HepG2 (cell line): ENCODE measurements at regions not wholly inside any gene's neighbourhood (a gene's known extent, or its start where the extent isn't known, plus 50 kb on each side); places are given as distances from the start of the nearest gene placed in this dataset.

Experiments
- ATAC-seq: fragments of 200-7000 bp; cut with Tn5 transposase; 3 replicates; pipeline ENCODE4 v1.9.1; 2020; ENCODE audit warnings: mild to moderate bottlenecking, moderate library complexity
- BruUV-seq: library from RNA; stranded (reverse); fragments of 400-500 nt; replicated peaks from 2 replicates; lab custom pipeline; 2021; lab: Mats Ljungman, UMichigan
- CTCF ChIA-PET: fragments of 300-600 bp; formaldehyde crosslinking; extraction: SDS; loops from one replicate; lab custom pipeline; 2021; ENCODE audit warnings: low total read pairs, inconsistent platforms, low intra/inter-chr PET ratio; lab: Yijun Ruan, JAX
- POLR2A ChIA-PET: fragments of 350-600 bp; sonication (Branson Sonifier 250); formaldehyde crosslinking; loops from one replicate; lab custom pipeline; 2020; ENCODE audit warnings: antibody characterized with exemption, inconsistent platforms; lab: Yijun Ruan, JAX
- DNase-seq: peaks from one replicate; pipeline ENCODE4 v3.0.0-alpha.2; 2015; ENCODE audit warnings: low spot score
- FAIRE-seq: peaks from 3 replicates; lab custom pipeline; 2011; peaks lifted over from hg19 to GRCh38; lab: Jason Lieb, UNC
- H2AFZ ChIP-seq: one replicate; pipeline ENCODE4 v1.6.1; 2011; ENCODE audit warnings: low read length, inconsistent platforms
- H3K27ac ChIP-seq: fragments of 300-600 bp; 3 replicates; pipeline ENCODE4 v1.8.0; 2011; ENCODE audit warnings: mixed run types, mild to moderate bottlenecking, mixed read lengths, low read length, inconsistent platforms; ENCODE audit not compliant: insufficient read depth; ENCODE audit errors: extremely low read length
- H3K27me3 ChIP-seq, 2 experiments: fragments of 200-600 bp in 1 of 2; 2 replicates in 1 of 2; 3 replicates in 1 of 2; pipeline versions ENCODE4 v1.6.0 to v1.8.0; 2011; ENCODE audit warnings: low read length in 2 of 2, mild to moderate bottlenecking in 2 of 2, moderate library complexity in 2 of 2, inconsistent platforms in 1 of 2; ENCODE audit not compliant: insufficient read depth in 2 of 2, control insufficient read depth in 1 of 2
- H3K36me3 ChIP-seq, 2 experiments: fragments of 200-600 bp in 1 of 2; replicated peaks in 1 of 2; 2 replicates in 1 of 2; 3 replicates in 1 of 2; pipeline versions ENCODE4 v1.5.1 to v1.8.0; 2011; ENCODE audit warnings: low read length in 2 of 2, inconsistent platforms in 1 of 2; ENCODE audit not compliant: insufficient read depth in 2 of 2, control insufficient read depth in 1 of 2
- H3K4me1 ChIP-seq: 2 replicates; pipeline ENCODE4 v1.5.1; 2012; ENCODE audit warnings: low read length, inconsistent platforms; ENCODE audit not compliant: insufficient read depth
- H3K4me2 ChIP-seq: 2 replicates; pipeline ENCODE4 v1.6.0; 2011; ENCODE audit warnings: low read depth, low read length, inconsistent platforms
- H3K4me3 ChIP-seq, 3 experiments: fragments of 200-600 bp in 1 of 3; sonication (generic), shearing (Covaris generic) in 1 of 3; replicated peaks in 1 of 3; 2 replicates each; pipeline ENCODE4 v1.5.1; 2011 to 2016; ENCODE audit warnings: low read length in 3 of 3, inconsistent platforms in 2 of 3, low read depth in 2 of 3, mild to moderate bottlenecking in 2 of 3, control low read depth in 1 of 3, mixed read lengths in 1 of 3; ENCODE audit not compliant: insufficient read depth in 1 of 3
- H3K79me2 ChIP-seq: one replicate; pipeline ENCODE4 v1.6.1; 2011; ENCODE audit warnings: low read length, inconsistent platforms; ENCODE audit not compliant: insufficient read depth
- H3K9ac ChIP-seq: 2 replicates; pipeline ENCODE4 v1.6.0; 2011; ENCODE audit warnings: mild to moderate bottlenecking, low read depth, low read length, inconsistent platforms; ENCODE audit not compliant: insufficient read depth
- H3K9me3 ChIP-seq: 2 replicates; pipeline ENCODE4 v1.5.1; 2012; ENCODE audit warnings: mild to moderate bottlenecking, low read length
- H4K20me1 ChIP-seq: 2 replicates; pipeline ENCODE4 v1.6.0; 2011; ENCODE audit warnings: inconsistent platforms, mild to moderate bottlenecking, low read length, moderate library complexity; ENCODE audit not compliant: insufficient read depth
- KDM1A ChIP-seq: IDR thresholded peaks from 2 replicates; pipeline ENCODE4 v1.6.1; 2016; ENCODE audit warnings: missing compliant biosample characterization
- MEIS2 ChIP-seq: sonication (generic); formaldehyde crosslinking; IDR thresholded peaks from 2 replicates; pipeline ENCODE4 v1.9.0; 2021; ENCODE audit warnings: mild to moderate bottlenecking, missing genetic modification reagents
- SNAPC2 ChIP-seq: sonication (generic); formaldehyde crosslinking; IDR thresholded peaks from 2 replicates; pipeline ENCODE4 v1.8.1; 2022; ENCODE audit warnings: mild to moderate bottlenecking, missing genetic modification reagents
- ZBTB1 ChIP-seq: sonication (generic); formaldehyde crosslinking; IDR thresholded peaks from 2 replicates; pipeline ENCODE4 v1.4.0; 2020; ENCODE audit warnings: missing genetic modification reagents, borderline replicate concordance
- ZFP36 ChIP-seq: fragments of 150-350 bp; IDR thresholded peaks from 2 replicates; pipeline ENCODE4 v1.6.1; 2018; ENCODE audit warnings: borderline replicate concordance, low read length, low read depth; ENCODE audit not compliant: partially characterized antibody
- ZNF879 ChIP-seq: sonication (generic); formaldehyde crosslinking; IDR thresholded peaks from 2 replicates; pipeline ENCODE4 v1.8.1; 2023; ENCODE audit warnings: missing genetic modification reagents
- WGBS: methylation state at CpG from one replicate; pipeline ENCODE4 v1.1.6; 2017; ENCODE audit warnings: low lambda C conversion rate; 5-methylcytosine and 5-hydroxymethylcytosine counted together
- in situ Hi-C: cut with HindIII; loops from 2 replicates; pipeline ENCODE4 v1.10.0; 2017; ENCODE audit warnings: low pct_unique_long_range_greater_than_20kb; ENCODE audit not compliant: extremely low pct_ligation_motif_present
- intact Hi-C: fragments of 100-400 bp; cut with micrococcal nuclease; formaldehyde crosslinking; loops from one replicate; pipeline ENCODE4 v1.10.0; 2022; ENCODE audit not compliant: unreplicated experiment
- TF ChIP-seq, protein P1 (sequence below): IDR thresholded peaks from 2 replicates; pipeline ENCODE4 v1.6.1; 2016; ENCODE audit warnings: missing genetic modification reagents, missing compliant biosample characterization
- TF ChIP-seq, protein P2 (sequence below): sonication (generic); formaldehyde crosslinking; IDR thresholded peaks from 2 replicates; pipeline ENCODE4 v1.4.0; 2020; ENCODE audit warnings: missing genetic modification reagents; ENCODE audit errors: not compliant biosample characterization
- TF ChIP-seq, protein P3 (sequence below): IDR thresholded peaks from 2 replicates; pipeline ENCODE4 v1.6.1; 2012; ENCODE audit warnings: low read length, improper control_type of control experiment
- TF ChIP-seq, protein P4 (sequence below): sonication (generic); formaldehyde crosslinking; IDR thresholded peaks from 2 replicates; pipeline ENCODE4 v1.4.0; 2020; ENCODE audit warnings: low read depth, missing genetic modification reagents

DNA sequence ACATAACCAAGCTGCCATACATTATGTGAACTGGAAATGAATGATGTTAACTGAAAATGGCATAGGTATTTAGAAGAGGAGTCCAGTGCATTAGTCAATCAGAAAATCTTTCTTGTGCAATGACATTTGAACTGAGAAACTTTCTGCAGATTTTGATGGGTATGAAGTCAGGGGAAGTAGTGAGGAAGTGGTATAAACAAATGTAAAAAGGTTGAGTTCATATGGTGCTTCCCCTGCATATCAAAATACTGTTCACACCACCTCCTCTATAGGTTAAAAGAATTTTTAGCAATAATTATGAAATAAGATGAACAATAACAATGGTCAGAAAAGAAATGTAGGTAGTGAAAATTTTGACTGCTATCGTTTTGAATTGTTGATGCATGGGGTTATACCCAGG lies 800.0 kb downstream of the SLITRK6 start:
- ChIA-PET POLR2A (no interaction called here), CTCF (no interaction called here)
- Histone ChIP-seq H3K4me1 (peaks cover 6% of the 10 kb centered on the region; the same call in 1 of the 2 replicates), H4K20me1 (no peaks in the 10 kb centered on the region), H3K27ac (no peak overlapping the region), H3K27me3 (no peaks in the 10 kb centered on the region), H2AFZ (no peak overlapping the region), H3K4me3 (no peak overlapping the region), H3K9me3 (no peaks in the 10 kb centered on the region), H3K79me2 (no peaks in the 10 kb centered on the region), H3K9ac (no peak overlapping the region), H3K4me2 (no peak overlapping the region)
- ATAC-seq (no peak), DNase-seq (no peak)
- BruUV-seq = no TSS peak
- 7% methylated on average over 1 of the region's 1 CpG for WGBS
- intact Hi-C loops = no loop called here
- TF ChIP-seq ZBTB1 (CRISPR knock-in tag) (no peak), KDM1A (CRISPR knock-in tag) (no peak), ZNF879 (CRISPR knock-in tag) (no peak), ZFP36 (no peak), SNAPC2 (no peak), MEIS2 (no peak)
- TF ChIP-seq, protein P1, sequence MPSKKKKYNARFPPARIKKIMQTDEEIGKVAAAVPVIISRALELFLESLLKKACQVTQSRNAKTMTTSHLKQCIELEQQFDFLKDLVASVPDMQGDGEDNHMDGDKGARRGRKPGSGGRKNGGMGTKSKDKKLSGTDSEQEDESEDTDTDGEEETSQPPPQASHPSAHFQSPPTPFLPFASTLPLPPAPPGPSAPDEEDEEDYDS (CRISPR knock-in tag) = no peak
- TF ChIP-seq, protein P2, sequence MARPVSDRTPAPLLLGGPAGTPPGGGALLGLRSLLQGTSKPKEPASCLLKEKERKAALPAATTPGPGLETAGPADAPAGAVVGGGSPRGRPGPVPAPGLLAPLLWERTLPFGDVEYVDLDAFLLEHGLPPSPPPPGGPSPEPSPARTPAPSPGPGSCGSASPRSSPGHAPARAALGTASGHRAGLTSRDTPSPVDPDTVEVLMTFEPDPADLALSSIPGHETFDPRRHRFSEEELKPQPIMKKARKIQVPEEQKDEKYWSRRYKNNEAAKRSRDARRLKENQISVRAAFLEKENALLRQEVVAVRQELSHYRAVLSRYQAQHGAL = no peak
- TF ChIP-seq, protein P3, sequence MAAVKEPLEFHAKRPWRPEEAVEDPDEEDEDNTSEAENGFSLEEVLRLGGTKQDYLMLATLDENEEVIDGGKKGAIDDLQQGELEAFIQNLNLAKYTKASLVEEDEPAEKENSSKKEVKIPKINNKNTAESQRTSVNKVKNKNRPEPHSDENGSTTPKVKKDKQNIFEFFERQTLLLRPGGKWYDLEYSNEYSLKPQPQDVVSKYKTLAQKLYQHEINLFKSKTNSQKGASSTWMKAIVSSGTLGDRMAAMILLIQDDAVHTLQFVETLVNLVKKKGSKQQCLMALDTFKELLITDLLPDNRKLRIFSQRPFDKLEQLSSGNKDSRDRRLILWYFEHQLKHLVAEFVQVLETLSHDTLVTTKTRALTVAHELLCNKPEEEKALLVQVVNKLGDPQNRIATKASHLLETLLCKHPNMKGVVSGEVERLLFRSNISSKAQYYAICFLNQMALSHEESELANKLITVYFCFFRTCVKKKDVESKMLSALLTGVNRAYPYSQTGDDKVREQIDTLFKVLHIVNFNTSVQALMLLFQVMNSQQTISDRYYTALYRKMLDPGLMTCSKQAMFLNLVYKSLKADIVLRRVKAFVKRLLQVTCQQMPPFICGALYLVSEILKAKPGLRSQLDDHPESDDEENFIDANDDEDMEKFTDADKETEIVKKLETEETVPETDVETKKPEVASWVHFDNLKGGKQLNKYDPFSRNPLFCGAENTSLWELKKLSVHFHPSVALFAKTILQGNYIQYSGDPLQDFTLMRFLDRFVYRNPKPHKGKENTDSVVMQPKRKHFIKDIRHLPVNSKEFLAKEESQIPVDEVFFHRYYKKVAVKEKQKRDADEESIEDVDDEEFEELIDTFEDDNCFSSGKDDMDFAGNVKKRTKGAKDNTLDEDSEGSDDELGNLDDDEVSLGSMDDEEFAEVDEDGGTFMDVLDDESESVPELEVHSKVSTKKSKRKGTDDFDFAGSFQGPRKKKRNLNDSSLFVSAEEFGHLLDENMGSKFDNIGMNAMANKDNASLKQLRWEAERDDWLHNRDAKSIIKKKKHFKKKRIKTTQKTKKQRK = no peak
- TF ChIP-seq, protein P4, sequence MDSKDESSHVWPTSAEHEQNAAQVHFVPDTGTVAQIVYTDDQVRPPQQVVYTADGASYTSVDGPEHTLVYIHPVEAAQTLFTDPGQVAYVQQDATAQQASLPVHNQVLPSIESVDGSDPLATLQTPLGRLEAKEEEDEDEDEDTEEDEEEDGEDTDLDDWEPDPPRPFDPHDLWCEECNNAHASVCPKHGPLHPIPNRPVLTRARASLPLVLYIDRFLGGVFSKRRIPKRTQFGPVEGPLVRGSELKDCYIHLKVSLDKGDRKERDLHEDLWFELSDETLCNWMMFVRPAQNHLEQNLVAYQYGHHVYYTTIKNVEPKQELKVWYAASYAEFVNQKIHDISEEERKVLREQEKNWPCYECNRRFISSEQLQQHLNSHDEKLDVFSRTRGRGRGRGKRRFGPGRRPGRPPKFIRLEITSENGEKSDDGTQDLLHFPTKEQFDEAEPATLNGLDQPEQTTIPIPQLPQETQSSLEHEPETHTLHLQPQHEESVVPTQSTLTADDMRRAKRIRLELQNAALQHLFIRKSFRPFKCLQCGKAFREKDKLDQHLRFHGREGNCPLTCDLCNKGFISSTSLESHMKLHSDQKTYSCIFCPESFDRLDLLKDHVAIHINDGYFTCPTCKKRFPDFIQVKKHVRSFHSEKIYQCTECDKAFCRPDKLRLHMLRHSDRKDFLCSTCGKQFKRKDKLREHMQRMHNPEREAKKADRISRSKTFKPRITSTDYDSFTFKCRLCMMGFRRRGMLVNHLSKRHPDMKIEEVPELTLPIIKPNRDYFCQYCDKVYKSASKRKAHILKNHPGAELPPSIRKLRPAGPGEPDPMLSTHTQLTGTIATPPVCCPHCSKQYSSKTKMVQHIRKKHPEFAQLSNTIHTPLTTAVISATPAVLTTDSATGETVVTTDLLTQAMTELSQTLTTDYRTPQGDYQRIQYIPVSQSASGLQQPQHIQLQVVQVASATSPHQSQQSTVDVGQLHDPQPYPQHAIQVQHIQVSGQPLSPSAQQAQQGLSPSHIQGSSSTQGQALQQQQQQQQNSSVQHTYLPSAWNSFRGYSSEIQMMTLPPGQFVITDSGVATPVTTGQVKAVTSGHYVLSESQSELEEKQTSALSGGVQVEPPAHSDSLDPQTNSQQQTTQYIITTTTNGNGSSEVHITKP (CRISPR knock-in tag) = no peak
- TF ChIP-seq, all 625 proteins: peak for 0
- FAIRE-seq = no peak
- no peaks in the 10 kb centered on the region for H3K36me3 ChIP-seq
- in situ Hi-C loops = no loop called here
